OCI-LY3 (cell line): ENCODE measurements at regions not wholly inside any gene's neighbourhood (a gene's known extent, or its start where the extent isn't known, plus 50 kb on each side); places are given as distances from the start of the nearest gene placed in this dataset.

ENCODE experiments used
- H2AFZ ChIP-seq: fragments of 200-600, 300-600 bp; shearing (Covaris generic); 2 replicates; pipeline ENCODE4 v1.6.0; 2014; ENCODE audit warnings: antibody characterized with exemption, low read depth, low read length
- H3K27ac ChIP-seq: fragments of 200-600, 300-600 bp; sonication (generic); 2 replicates; pipeline ENCODE4 v1.5.1; 2014; ENCODE audit warnings: mild to moderate bottlenecking, low read length, moderate library complexity, mixed read lengths
- H3K27me3 ChIP-seq: fragments of 200-600, 300-600 bp; sonication (generic); 2 replicates; pipeline ENCODE4 v1.6.1; 2014; ENCODE audit warnings: low read depth, low read length, mixed read lengths
- H3K36me3 ChIP-seq: fragments of 200-600, 300-600 bp; sonication (generic); replicated peaks from 2 replicates; pipeline ENCODE3; 2014; ENCODE audit warnings: low read depth, low read length, mixed read lengths
- H3K4me1 ChIP-seq: fragments of 300-600, 200-600 bp; sonication (generic); 2 replicates; pipeline ENCODE4 v1.6.1; 2014; ENCODE audit warnings: low read length, mixed read lengths
- H3K4me2 ChIP-seq: fragments of 200-600, 300-600 bp; sonication (generic); 2 replicates; pipeline ENCODE4 v1.6.1; 2014; ENCODE audit warnings: low read length, mixed read lengths
- H3K4me3 ChIP-seq: fragments of 300-600, 200-600 bp; sonication (generic); 2 replicates; pipeline ENCODE4 v1.5.1; 2014; ENCODE audit warnings: antibody characterized with exemption, mild to moderate bottlenecking, low read length, moderate library complexity
- H3K79me2 ChIP-seq: fragments of 300-600, 200-600 bp; shearing (Covaris generic); 2 replicates; pipeline ENCODE4 v1.6.1; 2014; ENCODE audit warnings: mild to moderate bottlenecking, low read length, mixed read lengths
- H3K9ac ChIP-seq: fragments of 300-600, 200-600 bp; shearing (Covaris generic); 2 replicates; pipeline ENCODE4 v1.6.0; 2014; ENCODE audit warnings: mild to moderate bottlenecking, low read length, moderate library complexity
- H3K9me3 ChIP-seq: fragments of 200-600, 300-600 bp; shearing (Covaris generic); 2 replicates; pipeline ENCODE4 v1.6.1; 2014; ENCODE audit warnings: low read length, mixed read lengths; ENCODE audit not compliant: insufficient read depth
- H4K20me1 ChIP-seq: fragments of 200-600, 300-600 bp; sonication (generic); 2 replicates; pipeline ENCODE4 v1.6.1; 2016; ENCODE audit warnings: low read length, mixed read lengths; ENCODE audit not compliant: insufficient read depth
- CTCF ChIP-seq: fragments of 200-600, 300-600 bp; sonication (generic); IDR thresholded peaks from 2 replicates; pipeline ENCODE4 v1.5.1; 2014; ENCODE audit warnings: antibody characterized with exemption, low read length, low read depth
- EZH2phosphoT487 ChIP-seq: fragments of 200-600 bp; shearing (Covaris generic); IDR thresholded peaks from 2 replicates; pipeline ENCODE4 v1.6.1; 2018; ENCODE audit warnings: antibody characterized with exemption, mixed run types, low read depth

- Histone ChIP-seq H3K79me2 (no peaks in the 10 kb centered on the region), H3K4me2 (no peak overlapping the region), H4K20me1 (no peaks in the 10 kb centered on the region), H3K36me3 (no peaks in the 10 kb centered on the region), H2AFZ (no peak overlapping the region), H3K4me1 (no peaks in the 10 kb centered on the region), H3K4me3 (no peak overlapping the region), H3K9me3 (peaks cover 5% of the 10 kb centered on the region; the same call in 1 of the 2 replicates), H3K9ac (no peak overlapping the region), H3K27me3 (no peaks in the 10 kb centered on the region), H3K27ac (no peak overlapping the region)
- no peak for TF ChIP-seq CTCF
- TF ChIP-seq EZH2phosphoT487: no peak
Observed at GRCh38 chr6:169153401-169153800, 100.2 kb downstream of the THBS2 start.

- TF ChIP-seq EZH2phosphoT487 (no peak), CTCF (no peak)
- Histone ChIP-seq H3K9ac (no peak overlapping the region), H3K9me3 (peaks cover 5% of the 10 kb centered on the region; the same call in 1 of the 2 replicates), H3K27ac (no peak overlapping the region), H3K4me3 (no peak overlapping the region), H2AFZ (no peak overlapping the region), H4K20me1 (no peaks in the 10 kb centered on the region), H3K4me1 (no peaks in the 10 kb centered on the region), H3K27me3 (no peaks in the 10 kb centered on the region), H3K36me3 (no peaks in the 10 kb centered on the region), H3K79me2 (no peaks in the 10 kb centered on the region), H3K4me2 (no peak overlapping the region)
Observed at GRCh38 chr6:169146521-169146920, 107.1 kb downstream of the THBS2 start.

GRCh38 chr6:169145991-169146501 is 107.6 kb downstream of the THBS2 start:
- Histone ChIP-seq H3K4me3 (no peak overlapping the region), H3K79me2 (no peaks in the 10 kb centered on the region), H3K9ac (no peak overlapping the region), H3K36me3 (no peaks in the 10 kb centered on the region), H3K4me2 (no peak overlapping the region), H3K9me3 (peaks cover 5% of the 10 kb centered on the region; the same call in 1 of the 2 replicates), H2AFZ (no peak overlapping the region), H3K4me1 (no peaks in the 10 kb centered on the region), H3K27me3 (no peaks in the 10 kb centered on the region), H3K27ac (no peak overlapping the region), H4K20me1 (no peaks in the 10 kb centered on the region)
- TF ChIP-seq EZH2phosphoT487: no peak
- no peak for TF ChIP-seq CTCF

- Histone ChIP-seq H3K4me1 (no peaks in the 10 kb centered on the region), H3K9me3 (peaks cover 5% of the 10 kb centered on the region; the same call in 1 of the 2 replicates), H3K27me3 (no peaks in the 10 kb centered on the region), H3K36me3 (no peaks in the 10 kb centered on the region), H2AFZ (no peak overlapping the region), H3K4me2 (no peak overlapping the region), H3K4me3 (no peak overlapping the region), H4K20me1 (no peaks in the 10 kb centered on the region), H3K9ac (no peak overlapping the region), H3K27ac (no peak overlapping the region), H3K79me2 (no peaks in the 10 kb centered on the region)
- TF ChIP-seq EZH2phosphoT487: no peak
- no peak for TF ChIP-seq CTCF
Observed at GRCh38 chr6:169145496-169145895, 108.2 kb downstream of the THBS2 start.
